HCT116 (cell line): ENCODE measurements at regions not wholly inside any gene's neighbourhood (a gene's known extent, or its start where the extent isn't known, plus 50 kb on each side); places are given as distances from the start of the nearest gene placed in this dataset.

Experiments used
- CEBPB ChIP-seq: IDR thresholded peaks from 2 replicates; pipeline ENCODE4 v1.6.1; 2012; ENCODE audit warnings: low read depth
- CTCF ChIP-seq, 3 experiments: fragments of 200-600 bp in 1 of 3; sonication (generic) in 1 of 3; IDR thresholded peaks in 2 of 3; conservative IDR thresholded peaks in 1 of 3; 2 replicates each; pipeline ENCODE4 v1.5.1; 2012 to 2017; ENCODE audit warnings: low read depth in 2 of 3, low read length in 2 of 3, antibody characterized with exemption in 1 of 3, borderline replicate concordance in 1 of 3, control low read depth in 1 of 3, mild to moderate bottlenecking in 1 of 3, mixed read lengths in 1 of 3, mixed run types in 1 of 3, moderate library complexity in 1 of 3; ENCODE audit not compliant: insufficient read depth in 1 of 3
- EZH2phosphoT487 ChIP-seq: fragments of 200-600 bp; IDR thresholded peaks from 2 replicates; pipeline ENCODE4 v1.6.1; 2018; ENCODE audit warnings: antibody characterized with exemption, borderline replicate concordance
- POLR2A ChIP-seq: IDR thresholded peaks from 2 replicates; pipeline ENCODE4 v1.7.0; 2011; ENCODE audit warnings: borderline replicate concordance; ENCODE audit not compliant: insufficient read depth, insufficient read length; ENCODE audit errors: extremely low read depth
- POLR2AphosphoS5 ChIP-seq: IDR thresholded peaks from 2 replicates; pipeline ENCODE4 v1.6.1; 2011; ENCODE audit warnings: mild to moderate bottlenecking, low read depth, low read length, moderate library complexity
- RAD21 ChIP-seq: IDR thresholded peaks from 2 replicates; pipeline ENCODE4 v1.6.1; 2012; ENCODE audit warnings: low read depth, mild to moderate bottlenecking
- SIN3A ChIP-seq: IDR thresholded peaks from 2 replicates; pipeline ENCODE4 v1.6.1; 2012; ENCODE audit warnings: low read depth
- SP1 ChIP-seq: IDR thresholded peaks from 2 replicates; pipeline ENCODE4 v1.6.1; 2012; ENCODE audit warnings: low read depth
- TF ChIP-seq, protein P1 (sequence below): IDR thresholded peaks from 2 replicates; pipeline ENCODE4 v1.6.1; 2012; ENCODE audit warnings: low read depth

- TF ChIP-seq RAD21 (no peak), CTCF (IDR thresholded peaks at IDR 0.05 in 2 of 3, conservative IDR thresholded peaks at IDR 0.05 in 1 of 3; ENCODE audit: borderline replicate concordance in 1 of 3, insufficient read depth in 1 of 3, low read depth in 2 of 3, low read length in 2 of 3) (no peak), SIN3A (no peak), EZH2phosphoT487 (no peak), CEBPB (no peak), SP1 (no peak), POLR2AphosphoS5 (no peak), POLR2A (no peak)
- TF ChIP-seq, protein P1, sequence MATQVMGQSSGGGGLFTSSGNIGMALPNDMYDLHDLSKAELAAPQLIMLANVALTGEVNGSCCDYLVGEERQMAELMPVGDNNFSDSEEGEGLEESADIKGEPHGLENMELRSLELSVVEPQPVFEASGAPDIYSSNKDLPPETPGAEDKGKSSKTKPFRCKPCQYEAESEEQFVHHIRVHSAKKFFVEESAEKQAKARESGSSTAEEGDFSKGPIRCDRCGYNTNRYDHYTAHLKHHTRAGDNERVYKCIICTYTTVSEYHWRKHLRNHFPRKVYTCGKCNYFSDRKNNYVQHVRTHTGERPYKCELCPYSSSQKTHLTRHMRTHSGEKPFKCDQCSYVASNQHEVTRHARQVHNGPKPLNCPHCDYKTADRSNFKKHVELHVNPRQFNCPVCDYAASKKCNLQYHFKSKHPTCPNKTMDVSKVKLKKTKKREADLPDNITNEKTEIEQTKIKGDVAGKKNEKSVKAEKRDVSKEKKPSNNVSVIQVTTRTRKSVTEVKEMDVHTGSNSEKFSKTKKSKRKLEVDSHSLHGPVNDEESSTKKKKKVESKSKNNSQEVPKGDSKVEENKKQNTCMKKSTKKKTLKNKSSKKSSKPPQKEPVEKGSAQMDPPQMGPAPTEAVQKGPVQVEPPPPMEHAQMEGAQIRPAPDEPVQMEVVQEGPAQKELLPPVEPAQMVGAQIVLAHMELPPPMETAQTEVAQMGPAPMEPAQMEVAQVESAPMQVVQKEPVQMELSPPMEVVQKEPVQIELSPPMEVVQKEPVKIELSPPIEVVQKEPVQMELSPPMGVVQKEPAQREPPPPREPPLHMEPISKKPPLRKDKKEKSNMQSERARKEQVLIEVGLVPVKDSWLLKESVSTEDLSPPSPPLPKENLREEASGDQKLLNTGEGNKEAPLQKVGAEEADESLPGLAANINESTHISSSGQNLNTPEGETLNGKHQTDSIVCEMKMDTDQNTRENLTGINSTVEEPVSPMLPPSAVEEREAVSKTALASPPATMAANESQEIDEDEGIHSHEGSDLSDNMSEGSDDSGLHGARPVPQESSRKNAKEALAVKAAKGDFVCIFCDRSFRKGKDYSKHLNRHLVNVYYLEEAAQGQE = no peak
These were observed 113.7 kb upstream of the PAPPA start for GRCh38 chr9:116039893-116040292.
